Esophagus muscularis mucosa (tissue), 4 donors: ENCODE measurements at regions not wholly inside any gene's neighbourhood (a gene's known extent, or its start where the extent isn't known, plus 50 kb on each side); places are given as distances from the start of the nearest gene placed in this dataset.
"Not testable (repeated sequence)": the region's sequence is repeated elsewhere in the genome, so short reads cannot be mapped to it uniquely, and the experiment has no call there.

Experiments
- CTCF ChIP-seq, 3 experiments: fragments of 200-600 bp in 2 of 3; fragments of 450-650 bp in 1 of 3; sonication (generic) in 2 of 3; IDR thresholded peaks; one replicate each; pipeline ENCODE4 v1.5.1; 2017 to 2019; ENCODE audit warnings: antibody characterized with exemption in 3 of 3, mild to moderate bottlenecking in 2 of 3, moderate library complexity in 1 of 3
- EP300 ChIP-seq: sonication (generic); formaldehyde crosslinking; IDR thresholded peaks from one replicate; pipeline ENCODE4 v1.6.1; 2017; ENCODE audit warnings: antibody characterized with exemption
- POLR2A ChIP-seq: fragments of 450-650 bp; IDR thresholded peaks from one replicate; pipeline ENCODE4 v1.6.1; 2017; ENCODE audit warnings: antibody characterized with exemption, moderate library complexity, mild to moderate bottlenecking, low read depth

- TF ChIP-seq CTCF (IDR thresholded peaks at IDR 0.05); POLR2A; EP300: not testable (repeated sequence)
These were observed 73.5 kb upstream of the CTDP1 start for GRCh38 chr18:79606071-79606470.
